Loucy (cell line): ENCODE measurements at regions not wholly inside any gene's neighbourhood (a gene's known extent, or its start where the extent isn't known, plus 50 kb on each side); places are given as distances from the start of the nearest gene placed in this dataset.

ENCODE experiments used
- CTCF ChIP-seq: fragments of 200-600 bp; sonication (generic); conservative IDR thresholded peaks from 2 replicates; pipeline ENCODE4 v1.5.1; 2014; ENCODE audit warnings: mild to moderate bottlenecking, antibody characterized with exemption, low read length
- EZH2phosphoT487 ChIP-seq: fragments of 200-600 bp; IDR thresholded peaks from 2 replicates; pipeline ENCODE4 v1.6.1; 2018; ENCODE audit warnings: antibody characterized with exemption, mild to moderate bottlenecking, moderate library complexity, borderline replicate concordance

- no peak for TF ChIP-seq CTCF
- TF ChIP-seq EZH2phosphoT487 = no peak
Observed at GRCh38 chr15:29542994-29543393, 273.4 kb upstream of the NSMCE3 start.
